Activated CD4-positive, alpha-beta T cell treated with anti-CD3 and anti-CD28 coated beads, Interleukin-2, amount 10 ng/mL, durations not matched to agents 7 days and 5 days (primary cell): ENCODE measurements at regions not wholly inside any gene's neighbourhood (a gene's known extent, or its start where the extent isn't known, plus 50 kb on each side); places are given as distances from the start of the nearest gene placed in this dataset.

Source experiments
- CTCF ChIA-PET: fragments of 350-600 bp; sonication (Branson Sonifier 250); formaldehyde crosslinking; loops from one replicate; lab custom pipeline; 2021; ENCODE audit warnings: antibody characterized with exemption; lab: Charles Lee
- POLR2A ChIA-PET: fragments of 350-600 bp; sonication (Branson Sonifier 250); formaldehyde crosslinking; loops from one replicate; lab custom pipeline; 2021; ENCODE audit warnings: antibody characterized with exemption; lab: Charles Lee
- DNase-seq: peaks from one replicate; pipeline ENCODE4 v3.0.0-alpha.2; 2020
- H3K27ac Mint-ChIP-seq: one replicate; pipeline ENCODE4 v1.8.0; 2021; ENCODE audit warnings: mild to moderate bottlenecking, moderate library complexity, mixed read lengths
- H3K27me3 Mint-ChIP-seq: one replicate; pipeline ENCODE4 v1.8.0; 2021; ENCODE audit warnings: mixed read lengths
- H3K36me3 Mint-ChIP-seq: one replicate; pipeline ENCODE4 v1.8.0; 2021; ENCODE audit warnings: low read depth, mixed read lengths
- H3K4me1 Mint-ChIP-seq: one replicate; pipeline ENCODE4 v1.8.0; 2021; ENCODE audit warnings: mixed read lengths
- H3K4me3 Mint-ChIP-seq: one replicate; pipeline ENCODE4 v1.8.0; 2021; ENCODE audit warnings: mild to moderate bottlenecking, moderate library complexity, mixed read lengths
- H3K9me3 Mint-ChIP-seq: one replicate; pipeline ENCODE4 v1.8.0; 2021; ENCODE audit warnings: mixed read lengths

DNA sequence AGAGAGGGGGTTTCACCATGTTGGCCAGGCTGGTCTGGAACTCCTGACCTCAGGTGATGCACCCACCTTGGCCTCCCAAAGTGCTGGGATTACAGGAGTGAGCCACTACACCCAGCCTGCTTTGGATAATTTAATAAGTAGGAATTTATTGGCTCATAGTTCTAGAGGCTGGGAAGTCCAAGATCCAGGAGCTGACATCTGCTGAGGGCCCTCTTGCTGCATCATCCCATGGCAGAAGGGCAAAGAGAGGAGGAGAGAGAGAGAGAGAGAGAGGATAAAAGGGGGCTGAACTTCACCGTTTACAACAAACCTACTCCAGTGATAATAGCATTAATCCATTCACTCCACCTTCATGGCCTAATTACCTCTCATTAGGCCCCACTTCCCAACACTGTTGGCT is 62.0 kb upstream of the HES1 start:
- peaks cover 73% of the 10 kb centered on the region for H3K27me3 Mint-ChIP-seq
- no peak for DNase-seq
- ChIA-PET CTCF (no interaction called here), POLR2A (interaction anchor here (0.7 kb wide), 1 partner anchor 9 kb away, joined by 3 read pairs; no protein-coding TSS in a partner anchor)
- H3K36me3 Mint-ChIP-seq, result peaks cover 4% of the 10 kb centered on the region
- H3K9me3 Mint-ChIP-seq, result peaks cover 6% of the 10 kb centered on the region
- H3K27ac Mint-ChIP-seq, result no peak overlapping the region
- H3K4me3 Mint-ChIP-seq, result no peak overlapping the region
- H3K4me1 Mint-ChIP-seq, result peaks cover 15% of the 10 kb centered on the region

DNA sequence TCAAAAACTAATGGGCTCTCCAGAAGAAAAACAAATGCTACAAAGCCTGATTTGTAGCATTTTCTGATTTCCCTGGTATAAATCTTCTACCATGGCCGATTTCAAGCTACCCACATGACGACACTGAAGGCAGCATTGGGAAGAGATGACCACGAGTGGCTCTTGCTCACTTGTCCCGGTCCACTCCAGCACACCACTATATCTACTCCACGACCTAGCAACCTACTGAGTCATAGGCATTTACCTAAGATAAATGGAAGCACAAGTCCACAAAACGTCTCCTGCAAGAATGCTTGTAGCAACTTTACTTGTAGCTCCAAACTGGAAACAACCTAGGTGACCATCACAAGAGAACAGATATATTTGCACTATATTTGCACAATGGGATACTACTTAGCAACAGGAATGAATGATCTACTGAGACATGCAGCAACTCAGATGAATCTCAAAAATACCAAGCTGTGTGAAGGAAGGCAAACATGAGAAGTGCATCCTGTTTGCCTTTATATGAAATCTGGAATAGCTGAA is 60.8 kb upstream of the HES1 start:
- no peaks in the 10 kb centered on the region for H3K9me3 Mint-ChIP-seq
- H3K4me3 Mint-ChIP-seq, result no peak overlapping the region
- peaks cover 64% of the 10 kb centered on the region for H3K27me3 Mint-ChIP-seq
- no peak overlapping the region for H3K27ac Mint-ChIP-seq
- POLR2A ChIA-PET, result no interaction called here
- CTCF ChIA-PET, result interaction anchor here (0.8 to 1.4 kb wide), 4 partner anchors 12 to 48 kb away, joined by 3 to 5 read pairs (median 3); no protein-coding TSS in a partner anchor
- no peaks in the 10 kb centered on the region for H3K36me3 Mint-ChIP-seq
- H3K4me1 Mint-ChIP-seq, result peaks cover 9% of the 10 kb centered on the region
- DNase-seq, result no peak

DNA sequence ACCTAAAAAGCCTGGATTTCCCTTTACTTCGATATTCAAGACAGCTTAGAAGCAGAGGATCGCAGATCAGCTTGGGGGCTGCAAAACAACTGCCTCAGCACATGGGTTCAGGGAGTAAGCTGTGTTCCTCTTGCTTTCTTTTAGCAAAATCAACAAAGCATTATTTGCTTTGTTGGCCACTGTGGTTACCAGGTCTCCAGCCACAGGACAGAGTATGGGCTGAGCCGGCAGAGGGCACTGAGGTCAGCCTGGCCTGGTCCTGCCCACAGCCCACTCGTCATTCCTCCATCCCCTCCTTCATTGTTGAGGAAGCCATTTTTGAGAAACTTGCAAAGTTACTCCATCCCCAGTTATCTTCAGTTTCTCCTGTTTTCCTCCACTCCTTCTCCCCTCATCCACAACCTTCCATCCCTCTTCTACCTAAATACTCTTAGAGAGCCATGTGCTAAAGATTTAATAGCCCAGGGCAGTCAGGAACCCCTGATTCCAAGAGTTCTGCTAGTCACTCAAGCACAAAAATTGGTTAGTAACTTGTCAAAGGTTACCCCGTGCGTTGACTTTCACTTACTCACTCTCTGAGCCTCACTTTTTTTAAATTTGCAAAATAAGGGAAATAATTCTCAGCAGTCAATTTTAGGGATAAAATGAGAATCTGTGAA is 60.0 kb upstream of the HES1 start:
- peaks cover 7% of the 10 kb centered on the region for H3K4me1 Mint-ChIP-seq
- no peaks in the 10 kb centered on the region for H3K9me3 Mint-ChIP-seq
- H3K27me3 Mint-ChIP-seq, result peaks cover 64% of the 10 kb centered on the region
- POLR2A ChIA-PET, result no interaction called here
- H3K4me3 Mint-ChIP-seq, result no peak overlapping the region
- H3K27ac Mint-ChIP-seq, result no peak overlapping the region
- CTCF ChIA-PET, result interaction anchor here (0.6 to 1.4 kb wide), 4 partner anchors 12 to 940 kb away, joined by 3 to 5 read pairs (median 3); no protein-coding TSS in a partner anchor
- no peak for DNase-seq
- H3K36me3 Mint-ChIP-seq, result no peaks in the 10 kb centered on the region

DNA sequence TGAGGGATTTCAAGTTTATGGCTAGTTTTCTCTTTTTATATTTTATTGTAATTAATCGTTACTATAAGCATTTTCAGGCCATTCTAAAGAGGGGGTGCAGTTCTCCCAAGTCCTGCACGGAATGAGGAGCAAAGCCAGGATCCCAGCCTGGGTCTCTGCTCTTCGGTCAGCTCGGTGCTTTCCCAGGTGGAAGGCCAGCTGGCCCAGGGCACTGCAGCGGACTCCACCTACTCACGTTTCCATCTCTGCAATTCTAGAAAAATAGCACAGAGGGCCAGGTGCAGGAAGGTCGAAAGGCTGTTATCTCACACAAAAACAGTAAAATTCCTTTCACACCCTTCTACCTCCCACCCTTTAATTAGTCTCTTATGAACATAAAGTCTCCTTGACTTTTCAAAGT is 59.5 kb upstream of the HES1 start:
- Mint-ChIP-seq H3K27me3 (peaks cover 62% of the 10 kb centered on the region), H3K4me1 (peaks cover 5% of the 10 kb centered on the region), H3K27ac (no peak overlapping the region), H3K36me3 (no peaks in the 10 kb centered on the region), H3K9me3 (no peaks in the 10 kb centered on the region), H3K4me3 (no peak overlapping the region)
- DNase-seq, result no peak
- ChIA-PET CTCF (interaction anchor here (1.1 kb wide), 1 partner anchor 231 kb away, joined by 3 read pairs; no protein-coding TSS in a partner anchor), POLR2A (no interaction called here)

DNA sequence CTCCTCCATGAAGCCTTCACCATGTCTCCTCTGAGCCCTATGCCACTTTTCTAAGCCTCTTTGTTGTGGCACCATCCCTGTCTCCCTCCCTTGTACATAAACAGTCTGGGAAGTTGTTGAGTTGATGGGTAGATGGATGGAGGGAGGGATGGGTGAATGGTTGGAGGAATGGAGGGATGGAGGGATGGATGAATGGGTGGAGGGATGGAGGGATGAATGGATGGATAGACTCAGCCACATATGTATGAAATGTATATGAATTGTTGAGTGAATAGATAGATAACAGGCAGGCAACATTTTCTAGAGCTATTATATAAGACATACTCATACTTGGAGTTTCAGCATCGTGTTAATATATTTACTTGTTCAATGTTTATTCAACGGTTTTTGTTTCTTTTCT is 58.3 kb upstream of the HES1 start:
- Mint-ChIP-seq H3K36me3 (no peaks in the 10 kb centered on the region), H3K27ac (no peak overlapping the region), H3K4me3 (no peak overlapping the region), H3K9me3 (no peaks in the 10 kb centered on the region), H3K4me1 (no peaks in the 10 kb centered on the region), H3K27me3 (peaks cover 56% of the 10 kb centered on the region)
- DNase-seq, result no peak
- ChIA-PET POLR2A (no interaction called here), CTCF (interaction anchor here (1.1 kb wide), 1 partner anchor 230 kb away, joined by 3 read pairs; no protein-coding TSS in a partner anchor)

DNA sequence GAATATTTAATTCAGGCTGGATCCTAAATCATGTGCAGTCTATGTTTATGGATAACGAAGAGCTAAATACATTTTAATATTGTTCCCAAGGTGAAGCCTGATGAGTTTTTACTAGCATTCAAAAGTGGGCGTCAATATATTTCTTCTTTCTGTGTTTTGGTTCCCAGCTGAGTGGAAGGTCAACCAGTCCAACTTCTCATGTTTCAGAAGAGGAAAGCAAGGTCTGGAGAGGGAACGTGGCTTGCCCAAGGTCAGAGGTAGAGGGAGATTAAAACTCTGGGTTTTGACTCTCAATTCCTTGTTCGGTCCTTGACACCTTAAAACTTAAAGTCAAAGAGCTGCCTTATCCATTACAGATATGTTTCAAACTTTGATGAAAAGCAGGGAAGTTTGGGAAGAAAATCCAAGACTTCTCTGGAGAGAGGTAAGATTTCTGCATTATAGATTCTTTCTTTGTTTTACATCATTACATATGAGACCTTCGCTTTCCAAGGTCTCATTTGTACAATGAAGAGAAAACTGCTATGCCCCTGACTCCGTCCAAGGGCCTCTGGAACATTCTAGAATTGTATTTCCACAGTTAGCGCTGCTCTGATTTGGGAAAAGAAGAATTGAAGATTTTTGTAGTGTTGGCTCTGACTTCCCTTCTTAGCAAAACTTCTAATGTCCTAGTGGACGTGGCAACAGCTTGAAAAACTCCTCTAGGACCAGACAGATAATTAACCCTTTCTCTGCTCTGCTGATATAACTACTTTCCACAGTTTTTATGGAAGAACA is 57.7 kb upstream of the HES1 start:
- H3K27me3 Mint-ChIP-seq, result peaks cover 56% of the 10 kb centered on the region
- ChIA-PET CTCF (interaction anchor here (0.8 kb wide), 1 partner anchor 18 kb away, joined by 3 read pairs; no protein-coding TSS in a partner anchor), POLR2A (no interaction called here)
- H3K4me3 Mint-ChIP-seq, result no peak overlapping the region
- no peaks in the 10 kb centered on the region for H3K4me1 Mint-ChIP-seq
- no peaks in the 10 kb centered on the region for H3K9me3 Mint-ChIP-seq
- DNase-seq, result no peak
- H3K27ac Mint-ChIP-seq, result no peak overlapping the region
- H3K36me3 Mint-ChIP-seq, result no peaks in the 10 kb centered on the region

DNA sequence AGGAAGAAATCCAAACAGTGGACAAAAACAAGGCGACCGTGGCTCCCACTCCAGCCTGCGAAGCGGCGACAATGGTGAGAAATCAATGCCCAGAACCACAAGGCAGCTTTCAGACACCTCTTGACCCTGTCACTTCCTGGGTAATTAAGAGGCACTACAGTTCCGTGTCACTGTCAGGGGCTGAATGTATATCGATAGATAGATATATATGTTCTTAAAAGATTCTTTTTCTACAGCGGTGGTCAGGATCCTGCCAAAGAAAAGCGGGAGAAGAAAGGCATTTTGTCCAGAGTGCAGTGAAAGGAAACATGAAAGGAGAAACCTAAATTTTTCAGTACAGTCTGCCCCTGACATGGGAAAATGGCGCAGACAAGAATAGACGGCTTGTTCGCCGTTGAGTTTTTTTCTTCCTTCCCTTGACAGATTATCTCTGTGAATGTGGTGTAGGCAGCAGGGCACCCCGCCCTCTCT is 56.2 kb upstream of the HES1 start:
- Mint-ChIP-seq H3K4me1 (peaks cover 12% of the 10 kb centered on the region), H3K4me3 (no peak overlapping the region), H3K9me3 (no peaks in the 10 kb centered on the region), H3K27me3 (peaks cover 50% of the 10 kb centered on the region), H3K27ac (no peak overlapping the region), H3K36me3 (no peaks in the 10 kb centered on the region)
- no peak for DNase-seq
- POLR2A ChIA-PET, result no interaction called here
- CTCF ChIA-PET, result no interaction called here

DNA sequence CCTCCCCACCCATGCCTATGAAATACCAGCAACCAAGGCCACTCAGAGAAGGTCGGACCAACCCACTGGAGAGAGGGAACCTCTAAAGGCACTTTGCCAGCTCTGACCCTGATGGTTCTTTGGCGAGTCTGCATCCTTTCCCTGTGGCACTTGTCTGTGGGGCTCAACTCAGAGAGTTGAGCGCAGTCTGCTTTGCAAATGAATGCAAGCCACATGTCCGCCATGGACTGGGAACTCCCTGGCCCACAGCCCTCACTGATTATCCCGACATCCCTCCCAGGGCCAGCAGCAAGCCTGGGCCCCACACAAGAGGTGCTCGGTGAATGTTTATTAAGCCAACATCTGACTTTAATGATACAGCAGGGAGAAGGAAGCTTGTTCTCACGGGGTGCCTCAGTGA is 55.5 kb upstream of the HES1 start:
- H3K36me3 Mint-ChIP-seq, result no peaks in the 10 kb centered on the region
- H3K27me3 Mint-ChIP-seq, result peaks cover 45% of the 10 kb centered on the region
- H3K4me1 Mint-ChIP-seq, result peaks cover 15% of the 10 kb centered on the region
- H3K4me3 Mint-ChIP-seq, result no peak overlapping the region
- H3K9me3 Mint-ChIP-seq, result no peaks in the 10 kb centered on the region
- H3K27ac Mint-ChIP-seq, result no peak overlapping the region
- no peak for DNase-seq
- POLR2A ChIA-PET, result no interaction called here
- CTCF ChIA-PET, result no interaction called here

DNA sequence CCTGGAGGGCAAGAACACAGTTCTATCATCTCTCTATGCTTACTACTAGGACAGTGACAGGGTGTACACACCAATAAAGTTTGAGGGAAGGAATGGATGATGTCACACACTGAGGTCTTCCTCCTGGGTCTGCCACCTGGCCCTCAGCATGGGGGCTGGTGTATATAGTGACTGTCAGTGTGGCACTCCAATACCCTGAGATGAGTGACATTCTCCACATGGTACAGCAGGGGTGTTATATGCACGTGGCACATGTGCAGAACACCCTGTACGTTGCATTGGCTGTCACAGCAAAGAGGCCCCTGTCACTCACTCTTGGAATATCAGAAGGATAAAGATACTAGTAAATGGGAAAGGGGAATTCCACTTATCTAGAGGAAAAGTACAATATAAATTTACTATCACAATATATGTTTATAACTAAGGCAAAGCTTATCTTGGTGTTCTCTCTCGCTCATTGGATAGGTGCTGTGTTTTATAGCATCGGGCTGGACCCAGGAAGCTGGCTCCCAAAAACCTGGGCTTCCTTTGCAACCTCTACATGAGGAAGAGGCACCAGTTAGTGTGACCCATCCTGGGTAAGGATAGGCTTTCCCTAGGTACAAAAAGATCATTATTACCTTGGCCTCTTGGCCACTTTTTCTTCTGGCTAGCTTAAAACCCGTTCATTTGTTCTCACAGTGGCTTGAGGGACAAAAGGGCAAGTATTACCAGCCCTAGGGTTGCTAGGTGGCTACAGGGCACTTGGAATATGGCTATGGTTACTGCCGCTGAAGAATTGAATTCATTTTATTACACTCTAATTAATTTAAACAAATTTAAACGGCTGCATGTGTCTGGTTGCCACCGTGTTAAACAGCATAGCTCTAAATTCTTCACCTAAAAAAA is 54.8 kb upstream of the HES1 start:
- no peaks in the 10 kb centered on the region for H3K9me3 Mint-ChIP-seq
- no peak overlapping the region for H3K27ac Mint-ChIP-seq
- H3K4me1 Mint-ChIP-seq, result peaks cover 15% of the 10 kb centered on the region
- ChIA-PET POLR2A (no interaction called here), CTCF (interaction anchor here (0.6 to 2.0 kb wide), 3 partner anchors 22 to 235 kb away, joined by 3 to 8 read pairs (median 4); no protein-coding TSS in a partner anchor)
- peaks cover 42% of the 10 kb centered on the region for H3K27me3 Mint-ChIP-seq
- H3K4me3 Mint-ChIP-seq, result no peak overlapping the region
- no peaks in the 10 kb centered on the region for H3K36me3 Mint-ChIP-seq
- no peak for DNase-seq

DNA sequence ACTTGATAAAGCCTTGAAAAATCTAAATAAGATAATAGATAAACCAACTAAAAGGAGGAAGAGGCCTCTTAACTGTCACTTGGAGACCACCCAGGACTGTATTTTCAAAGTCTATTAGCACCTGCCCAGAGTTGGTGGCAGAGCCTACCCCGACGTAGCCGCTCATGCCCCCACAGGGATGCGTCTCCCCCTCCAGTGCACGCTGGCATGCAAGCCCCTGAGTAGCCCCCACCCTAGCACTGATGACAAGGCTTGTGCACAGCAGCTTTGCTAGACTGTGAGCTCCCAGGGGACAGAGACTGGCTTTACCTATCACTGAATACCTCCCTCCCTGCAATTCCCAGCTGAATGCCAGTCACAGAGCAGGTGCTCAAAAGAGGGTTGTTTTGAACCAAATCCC is 54.1 kb upstream of the HES1 start:
- Mint-ChIP-seq H3K27me3 (peaks cover 41% of the 10 kb centered on the region), H3K9me3 (no peaks in the 10 kb centered on the region), H3K4me3 (no peak overlapping the region), H3K4me1 (peaks cover 15% of the 10 kb centered on the region), H3K27ac (no peak overlapping the region), H3K36me3 (no peaks in the 10 kb centered on the region)
- POLR2A ChIA-PET, result no interaction called here
- no peak for DNase-seq
- CTCF ChIA-PET, result interaction anchor here (0.6 to 2.0 kb wide), 5 partner anchors 9 to 234 kb away, joined by 3 to 8 read pairs (median 3); no protein-coding TSS in a partner anchor

DNA sequence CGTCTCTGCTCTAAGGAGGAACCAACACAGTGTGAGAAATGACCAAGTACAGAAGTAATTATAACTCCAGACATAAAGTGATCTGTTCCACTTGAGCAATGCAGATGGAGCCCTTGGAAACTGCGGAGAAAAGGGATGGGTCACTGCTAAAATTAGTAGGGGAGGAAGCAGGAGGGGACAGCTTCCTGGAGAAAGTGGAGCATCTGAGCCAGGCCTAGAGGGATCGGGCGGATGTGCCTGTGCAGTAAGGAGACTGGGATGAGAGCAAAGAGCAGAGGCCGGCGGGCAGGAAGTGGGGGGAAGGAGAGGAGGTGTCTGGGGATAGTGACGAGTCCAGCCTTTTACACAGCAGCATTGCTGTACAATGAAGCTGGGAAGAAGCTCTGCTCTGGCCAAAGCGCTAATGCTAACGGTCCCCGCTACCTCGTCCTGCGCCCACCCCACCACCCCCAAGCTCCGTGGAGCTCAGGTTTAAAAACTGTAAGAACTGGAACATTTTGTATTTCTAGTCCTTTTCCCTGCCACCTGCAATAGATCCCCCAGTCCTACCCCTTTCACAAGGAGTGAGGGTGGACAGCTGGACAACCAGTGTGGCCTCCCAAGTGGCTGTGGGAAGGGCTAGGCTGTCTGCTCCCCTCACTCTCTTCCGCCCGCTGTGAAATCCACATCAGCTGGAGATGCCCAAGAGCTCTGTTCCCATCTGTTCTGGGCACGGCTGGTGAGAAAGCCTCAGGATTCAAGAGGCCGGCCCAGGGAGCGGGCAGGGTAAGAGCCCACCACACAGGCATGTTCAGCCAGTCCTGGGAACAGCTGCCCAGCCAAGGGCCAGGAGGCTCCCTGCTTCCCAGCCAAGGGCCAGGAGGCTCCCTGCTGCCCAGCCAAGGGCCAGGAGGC is 53.0 kb upstream of the HES1 start:
- peaks cover 34% of the 10 kb centered on the region for H3K27me3 Mint-ChIP-seq
- H3K4me3 Mint-ChIP-seq, result no peak overlapping the region
- no peaks in the 10 kb centered on the region for H3K9me3 Mint-ChIP-seq
- DNase-seq, result no peak
- no peak overlapping the region for H3K27ac Mint-ChIP-seq
- peaks cover 15% of the 10 kb centered on the region for H3K4me1 Mint-ChIP-seq
- ChIA-PET CTCF (interaction anchor here (0.7 to 2.0 kb wide), 6 partner anchors 15 to 233 kb away, joined by 3 to 8 read pairs (median 3); no protein-coding TSS in a partner anchor), POLR2A (no interaction called here)
- no peaks in the 10 kb centered on the region for H3K36me3 Mint-ChIP-seq
